ENCODE measurements at regions not wholly inside any gene's neighbourhood (a gene's known extent, or its start where the extent isn't known, plus 50 kb on each side); places are given as distances from the start of the nearest gene placed in this dataset.
"Not testable (repeated sequence)": the region's sequence is repeated elsewhere in the genome, so short reads cannot be mapped to it uniquely, and the experiment has no call there.

GRCh38 chr2:63740020-63740419 lies 101.7 kb upstream of the UGP2 start:
- Histone ChIP-seq H3K4me1 (ENCODE audit: control insufficient read depth in 1 of 2, insufficient read depth in 2 of 2, low read length in 2 of 2) (peaks cover 6 to 11% of the 10 kb centered on the region in 2 donors), H3K27me3 (ENCODE audit: low read depth, low read length) (no peaks in the 10 kb centered on the region), H3K36me3 (ENCODE audit: control insufficient read depth in 1 of 2, insufficient read depth in 2 of 2, low read length in 2 of 2) (no peaks in the 10 kb centered on the region), H3K4me3 (ENCODE audit: low read depth in 1 of 2, low read length in 2 of 2) (no peak overlapping the region), H3K9me3 (ENCODE audit: control insufficient read depth in 1 of 2, low read length in 2 of 2) (no peaks in the 10 kb centered on the region), H3K27ac (ENCODE audit: low read length) (no peak overlapping the region)

- H3K4me1 ChIP-seq (ENCODE audit: control insufficient read depth in 1 of 2, insufficient read depth in 2 of 2, low read length in 2 of 2), result peaks cover 6 to 11% of the 10 kb centered on the region in 2 donors
- no peaks in the 10 kb centered on the region for H3K36me3 ChIP-seq (ENCODE audit: control insufficient read depth in 1 of 2, insufficient read depth in 2 of 2, low read length in 2 of 2)
- H3K27ac ChIP-seq (ENCODE audit: low read length), result no peak overlapping the region
Measured at GRCh38 chr2:63740943-63741342, 100.8 kb upstream of the UGP2 start.

GRCh38 chr2:63741884-63742579 lies 99.7 kb upstream of the UGP2 start:
- peaks cover 0 to 2% of the 10 kb centered on the region in 2 donors for H3K9me3 ChIP-seq (ENCODE audit: control insufficient read depth in 1 of 2, low read length in 2 of 2)
- no peaks in the 10 kb centered on the region for H3K27me3 ChIP-seq (ENCODE audit: low read depth, low read length)

More at GRCh38 chr2:63740943-63741342, 100.8 kb upstream of the UGP2 start:
- no peaks in the 10 kb centered on the region for H3K9me3 ChIP-seq (ENCODE audit: control insufficient read depth in 1 of 2, low read length in 2 of 2)
- H3K27me3 ChIP-seq (ENCODE audit: low read depth, low read length), result no peaks in the 10 kb centered on the region
- H3K4me3 ChIP-seq (ENCODE audit: low read depth in 1 of 2, low read length in 2 of 2), result no peak overlapping the region

GRCh38 chr2:63742580-63742976 lies 99.1 kb upstream of the UGP2 start:
- no peak overlapping the region for H3K27ac ChIP-seq (ENCODE audit: low read length)
- no peak overlapping the region for H3K4me3 ChIP-seq (ENCODE audit: low read depth in 1 of 2, low read length in 2 of 2)
- H3K27me3 ChIP-seq (ENCODE audit: low read depth, low read length), result no peaks in the 10 kb centered on the region
- H3K4me1 ChIP-seq (ENCODE audit: control insufficient read depth in 1 of 2, insufficient read depth in 2 of 2, low read length in 2 of 2), result no peaks in the 10 kb centered on the region
- H3K36me3 ChIP-seq (ENCODE audit: control insufficient read depth in 1 of 2, insufficient read depth in 2 of 2, low read length in 2 of 2), result no peaks in the 10 kb centered on the region
- peaks cover 2 to 3% of the 10 kb centered on the region in 2 donors for H3K9me3 ChIP-seq (ENCODE audit: control insufficient read depth in 1 of 2, low read length in 2 of 2)

More at GRCh38 chr2:63741884-63742579, 99.7 kb upstream of the UGP2 start:
- no peak overlapping the region for H3K4me3 ChIP-seq (ENCODE audit: low read depth in 1 of 2, low read length in 2 of 2)
- H3K27ac ChIP-seq (ENCODE audit: low read length), result no peak overlapping the region
- H3K4me1 ChIP-seq (ENCODE audit: control insufficient read depth in 1 of 2, insufficient read depth in 2 of 2, low read length in 2 of 2), result peaks cover under 1 to 3% of the 10 kb centered on the region in 2 donors
- no peaks in the 10 kb centered on the region for H3K36me3 ChIP-seq (ENCODE audit: control insufficient read depth in 1 of 2, insufficient read depth in 2 of 2, low read length in 2 of 2)

GRCh38 chr2:63743170-63743981 lies 98.3 kb upstream of the UGP2 start:
- Histone ChIP-seq H3K4me3 (ENCODE audit: low read depth in 1 of 2, low read length in 2 of 2) (no peak overlapping the region), H3K27ac (ENCODE audit: low read length) (no peak overlapping the region), H3K27me3 (ENCODE audit: low read depth, low read length) (no peaks in the 10 kb centered on the region), H3K36me3 (ENCODE audit: control insufficient read depth in 1 of 2, insufficient read depth in 2 of 2, low read length in 2 of 2) (no peaks in the 10 kb centered on the region), H3K9me3 (ENCODE audit: control insufficient read depth in 1 of 2, low read length in 2 of 2) (peaks cover 2 to 3% of the 10 kb centered on the region in 2 donors), H3K4me1 (ENCODE audit: control insufficient read depth in 1 of 2, insufficient read depth in 2 of 2, low read length in 2 of 2) (no peaks in the 10 kb centered on the region)

GRCh38 chr2:63743982-63744966 lies 97.4 kb upstream of the UGP2 start:
- Histone ChIP-seq H3K9me3 (ENCODE audit: control insufficient read depth in 1 of 2, low read length in 2 of 2) (peaks cover 2 to 3% of the 10 kb centered on the region in 2 donors), H3K4me3 (ENCODE audit: low read depth in 1 of 2, low read length in 2 of 2) (no peak overlapping the region), H3K36me3 (ENCODE audit: control insufficient read depth in 1 of 2, insufficient read depth in 2 of 2, low read length in 2 of 2) (no peaks in the 10 kb centered on the region), H3K4me1 (ENCODE audit: control insufficient read depth in 1 of 2, insufficient read depth in 2 of 2, low read length in 2 of 2) (no peaks in the 10 kb centered on the region), H3K27me3 (ENCODE audit: low read depth, low read length) (no peaks in the 10 kb centered on the region), H3K27ac (ENCODE audit: low read length) (no peak overlapping the region)

GRCh38 chr2:63746548-63746947 lies 95.1 kb upstream of the UGP2 start:
- H3K27ac ChIP-seq (ENCODE audit: low read length); H3K4me3 ChIP-seq (ENCODE audit: low read depth in 1 of 2, low read length in 2 of 2); H3K4me1 ChIP-seq (ENCODE audit: control insufficient read depth in 1 of 2, insufficient read depth in 2 of 2, low read length in 2 of 2); H3K36me3 ChIP-seq (ENCODE audit: control insufficient read depth in 1 of 2, insufficient read depth in 2 of 2, low read length in 2 of 2); H3K9me3 ChIP-seq (ENCODE audit: control insufficient read depth in 1 of 2, low read length in 2 of 2); H3K27me3 ChIP-seq (ENCODE audit: low read depth, low read length): not testable (repeated sequence)

- H3K4me1 ChIP-seq (ENCODE audit: control insufficient read depth in 1 of 2, insufficient read depth in 2 of 2, low read length in 2 of 2), result no peaks in the 10 kb centered on the region
- no peak overlapping the region for H3K27ac ChIP-seq (ENCODE audit: low read length)
- no peaks in the 10 kb centered on the region for H3K36me3 ChIP-seq (ENCODE audit: control insufficient read depth in 1 of 2, insufficient read depth in 2 of 2, low read length in 2 of 2)
- H3K4me3 ChIP-seq (ENCODE audit: low read depth in 1 of 2, low read length in 2 of 2), result no peak overlapping the region
- peaks cover 0 to 3% of the 10 kb centered on the region in 2 donors for H3K9me3 ChIP-seq (ENCODE audit: control insufficient read depth in 1 of 2, low read length in 2 of 2)
- no peaks in the 10 kb centered on the region for H3K27me3 ChIP-seq (ENCODE audit: low read depth, low read length)
Measured at GRCh38 chr2:63751901-63752300, 89.8 kb upstream of the UGP2 start.

GRCh38 chr2:63755216-63755615 lies 86.5 kb upstream of the UGP2 start:
- Histone ChIP-seq H3K4me3 (ENCODE audit: low read depth in 1 of 2, low read length in 2 of 2) (no peak overlapping the region), H3K36me3 (ENCODE audit: control insufficient read depth in 1 of 2, insufficient read depth in 2 of 2, low read length in 2 of 2) (no peaks in the 10 kb centered on the region), H3K27ac (ENCODE audit: low read length) (no peak overlapping the region), H3K4me1 (ENCODE audit: control insufficient read depth in 1 of 2, insufficient read depth in 2 of 2, low read length in 2 of 2) (no peaks in the 10 kb centered on the region), H3K27me3 (ENCODE audit: low read depth, low read length) (no peaks in the 10 kb centered on the region), H3K9me3 (ENCODE audit: control insufficient read depth in 1 of 2, low read length in 2 of 2) (no peaks in the 10 kb centered on the region)

GRCh38 chr2:63755965-63756364 lies 85.7 kb upstream of the UGP2 start:
- H3K27ac ChIP-seq (ENCODE audit: low read length), result no peak overlapping the region
- no peaks in the 10 kb centered on the region for H3K27me3 ChIP-seq (ENCODE audit: low read depth, low read length)
- no peaks in the 10 kb centered on the region for H3K36me3 ChIP-seq (ENCODE audit: control insufficient read depth in 1 of 2, insufficient read depth in 2 of 2, low read length in 2 of 2)
- H3K4me1 ChIP-seq (ENCODE audit: control insufficient read depth in 1 of 2, insufficient read depth in 2 of 2, low read length in 2 of 2), result no peaks in the 10 kb centered on the region
- H3K9me3 ChIP-seq (ENCODE audit: control insufficient read depth in 1 of 2, low read length in 2 of 2), result no peaks in the 10 kb centered on the region
- no peak overlapping the region for H3K4me3 ChIP-seq (ENCODE audit: low read depth in 1 of 2, low read length in 2 of 2)
